H9 (cell line): ENCODE measurements at regions not wholly inside any gene's neighbourhood (a gene's known extent, or its start where the extent isn't known, plus 50 kb on each side); places are given as distances from the start of the nearest gene placed in this dataset.

Experiments used
- DNase-seq: peaks from one replicate; pipeline ENCODE4 v3.0.0-alpha.2; 2017
- H2AFZ ChIP-seq: one replicate; pipeline ENCODE4 v1.6.1; 2013; ENCODE audit warnings: mild to moderate bottlenecking, low read length, control low read depth, moderate library complexity
- H2AK5ac ChIP-seq: 2 replicates; pipeline ENCODE4 v1.6.1; 2013; ENCODE audit warnings: low read length, control low read depth, mixed read lengths; ENCODE audit not compliant: insufficient read length
- H2BK120ac ChIP-seq: one replicate; pipeline ENCODE4 v1.6.1; 2013; ENCODE audit warnings: low read depth, mild to moderate bottlenecking, low read length, control low read depth, inconsistent platforms; ENCODE audit not compliant: poor library complexity, severe bottlenecking
- H2BK12ac ChIP-seq: 2 replicates; pipeline ENCODE4 v1.6.1; 2013; ENCODE audit warnings: low read length, control low read depth, mixed read lengths, low read depth; ENCODE audit not compliant: insufficient read length
- H2BK15ac ChIP-seq: 2 replicates; pipeline ENCODE4 v1.6.1; 2013; ENCODE audit warnings: low read depth, low read length, control low read depth
- H2BK20ac ChIP-seq: one replicate; pipeline ENCODE4 v1.6.1; 2013; ENCODE audit warnings: low read depth, mild to moderate bottlenecking, low read length, control low read depth, inconsistent platforms; ENCODE audit not compliant: poor library complexity, severe bottlenecking
- H2BK5ac ChIP-seq: 2 replicates; pipeline ENCODE4 v1.6.1; 2013; ENCODE audit warnings: low read length, control low read depth, mixed read lengths; ENCODE audit not compliant: insufficient read length
- H3K14ac ChIP-seq: 2 replicates; pipeline ENCODE4 v1.6.1; 2013; ENCODE audit warnings: low read length, control low read depth; ENCODE audit not compliant: insufficient read depth
- H3K18ac ChIP-seq: 2 replicates; pipeline ENCODE4 v1.6.1; 2013; ENCODE audit warnings: low read depth, mild to moderate bottlenecking, mixed read lengths, low read length, control low read depth; ENCODE audit not compliant: insufficient read length
- H3K23ac ChIP-seq: 2 replicates; pipeline ENCODE4 v1.6.1; 2013; ENCODE audit warnings: low read length, control low read depth, mixed read lengths, low read depth; ENCODE audit not compliant: insufficient read length
- H3K23me2 ChIP-seq: 2 replicates; pipeline ENCODE4 v1.6.1; 2013; ENCODE audit warnings: low read depth, mild to moderate bottlenecking, mixed read lengths, low read length, control low read depth; ENCODE audit not compliant: insufficient read length, poor library complexity, severe bottlenecking
- H3K27ac ChIP-seq: 2 replicates; pipeline ENCODE4 v1.5.1; 2013; ENCODE audit warnings: low read length, control low read depth, mixed read lengths, low read depth; ENCODE audit not compliant: insufficient read length
- H3K27me3 ChIP-seq: 2 replicates; pipeline ENCODE4 v1.6.1; 2013; ENCODE audit warnings: low read length, control low read depth, inconsistent platforms; ENCODE audit not compliant: insufficient read depth
- H3K4ac ChIP-seq: 2 replicates; pipeline ENCODE4 v1.6.1; 2013; ENCODE audit warnings: low read depth, mild to moderate bottlenecking, control low read depth, inconsistent platforms, low read length, moderate library complexity
- H3K4me1 ChIP-seq: 2 replicates; pipeline ENCODE4 v1.6.1; 2013; ENCODE audit warnings: low read length, control low read depth, inconsistent platforms; ENCODE audit not compliant: insufficient read depth
- H3K4me2 ChIP-seq: 2 replicates; pipeline ENCODE4 v1.6.1; 2013; ENCODE audit warnings: low read length, control low read depth, mixed read lengths; ENCODE audit not compliant: insufficient read length, insufficient read depth
- H3K56ac ChIP-seq: 2 replicates; pipeline ENCODE4 v1.6.1; 2013; ENCODE audit warnings: low read depth, mild to moderate bottlenecking, mixed read lengths, low read length, control low read depth; ENCODE audit not compliant: insufficient read length
- H3K79me1 ChIP-seq: 2 replicates; pipeline ENCODE4 v1.6.1; 2013; ENCODE audit warnings: low read depth, mild to moderate bottlenecking, moderate library complexity, low read length, control low read depth, inconsistent platforms; ENCODE audit not compliant: insufficient read depth, poor library complexity, severe bottlenecking
- H3K79me2 ChIP-seq: 2 replicates; pipeline ENCODE4 v1.6.1; 2013; ENCODE audit warnings: low read length, control low read depth, inconsistent platforms; ENCODE audit not compliant: insufficient read depth
- H3K9ac ChIP-seq: 2 replicates; pipeline ENCODE4 v1.6.1; 2013; ENCODE audit warnings: low read length, control low read depth, mixed read lengths; ENCODE audit not compliant: insufficient read length; ENCODE audit errors: extremely low read depth
- H3K9me3 ChIP-seq: one replicate; pipeline ENCODE4 v1.6.1; 2013; ENCODE audit warnings: low read depth, low read length, inconsistent platforms; ENCODE audit not compliant: control insufficient read depth
- H3T11ph ChIP-seq: one replicate; pipeline ENCODE4 v1.6.1; 2013; ENCODE audit warnings: mild to moderate bottlenecking, low read length, control low read depth, inconsistent platforms
- H4K20me1 ChIP-seq: one replicate; pipeline ENCODE4 v1.6.1; 2013; ENCODE audit not compliant: control insufficient read depth, insufficient read length, insufficient read depth
- H4K5ac ChIP-seq: 2 replicates; pipeline ENCODE4 v1.6.1; 2013; ENCODE audit warnings: low read depth, mild to moderate bottlenecking, mixed read lengths, low read length, control low read depth; ENCODE audit not compliant: insufficient read length
- H4K8ac ChIP-seq: replicated peaks from 2 replicates; pipeline ENCODE4 v1.6.1; 2013; ENCODE audit warnings: low read length, control low read depth, mixed read lengths, low read depth; ENCODE audit not compliant: insufficient read length
- H4K91ac ChIP-seq: 2 replicates; pipeline ENCODE4 v1.6.1; 2013; ENCODE audit warnings: low read depth, mild to moderate bottlenecking, moderate library complexity, mixed read lengths, low read length, control low read depth; ENCODE audit not compliant: insufficient read length
- H3K27ac Mint-ChIP-seq, 3 experiments: 2 replicates in 2 of 3; 3 replicates in 1 of 3; pipeline ENCODE4 v1.8.0; 2020 to 2021; ENCODE audit warnings: mixed read lengths in 3 of 3, mild to moderate bottlenecking in 1 of 3, moderate library complexity in 1 of 3
- H3K27me3 Mint-ChIP-seq: 2 replicates; pipeline ENCODE4 v1.8.0; 2021; ENCODE audit warnings: low read depth, mild to moderate bottlenecking, moderate library complexity, mixed read lengths
- H3K36me3 Mint-ChIP-seq, 3 experiments: 2 replicates in 2 of 3; 3 replicates in 1 of 3; pipeline ENCODE4 v1.8.0; 2020 to 2021; ENCODE audit warnings: low read depth in 3 of 3, mixed read lengths in 3 of 3; ENCODE audit not compliant: insufficient read depth in 1 of 3
- H3K4me1 Mint-ChIP-seq, 2 experiments: 2 replicates each; pipeline ENCODE4 v1.8.0; 2020; ENCODE audit warnings: mixed read lengths in 2 of 2
- H3K4me3 Mint-ChIP-seq, 2 experiments: 2 replicates in 1 of 2; 3 replicates in 1 of 2; pipeline ENCODE4 v1.8.0; 2020 to 2021; ENCODE audit warnings: mild to moderate bottlenecking in 2 of 2, mixed read lengths in 2 of 2, moderate library complexity in 1 of 2
- H3K9me3 Mint-ChIP-seq, 2 experiments: 2 replicates in 1 of 2; 3 replicates in 1 of 2; pipeline ENCODE4 v1.8.0; 2020; ENCODE audit warnings: mild to moderate bottlenecking in 2 of 2, mixed read lengths in 2 of 2, moderate library complexity in 1 of 2
- WGBS: extraction: QIAGEN DNeasy Blood & Tissue Kit; methylation state at CpG from one replicate; pipeline ENCODE4 v1.1.7; 2013; ENCODE audit warnings: missing lambda C conversion rate, low lambda C conversion rate, mixed read lengths; ENCODE audit not compliant: insufficient read length; ENCODE audit errors: extremely low coverage; 5-methylcytosine and 5-hydroxymethylcytosine counted together
- TF ChIP-seq, protein P1 (sequence below): fragments of 200-600 bp; sonication (generic); conservative IDR thresholded peaks from 3 replicates; pipeline ENCODE4 v1.8.0; 2021; ENCODE audit warnings: antibody characterized with exemption, mild to moderate bottlenecking

DNA sequence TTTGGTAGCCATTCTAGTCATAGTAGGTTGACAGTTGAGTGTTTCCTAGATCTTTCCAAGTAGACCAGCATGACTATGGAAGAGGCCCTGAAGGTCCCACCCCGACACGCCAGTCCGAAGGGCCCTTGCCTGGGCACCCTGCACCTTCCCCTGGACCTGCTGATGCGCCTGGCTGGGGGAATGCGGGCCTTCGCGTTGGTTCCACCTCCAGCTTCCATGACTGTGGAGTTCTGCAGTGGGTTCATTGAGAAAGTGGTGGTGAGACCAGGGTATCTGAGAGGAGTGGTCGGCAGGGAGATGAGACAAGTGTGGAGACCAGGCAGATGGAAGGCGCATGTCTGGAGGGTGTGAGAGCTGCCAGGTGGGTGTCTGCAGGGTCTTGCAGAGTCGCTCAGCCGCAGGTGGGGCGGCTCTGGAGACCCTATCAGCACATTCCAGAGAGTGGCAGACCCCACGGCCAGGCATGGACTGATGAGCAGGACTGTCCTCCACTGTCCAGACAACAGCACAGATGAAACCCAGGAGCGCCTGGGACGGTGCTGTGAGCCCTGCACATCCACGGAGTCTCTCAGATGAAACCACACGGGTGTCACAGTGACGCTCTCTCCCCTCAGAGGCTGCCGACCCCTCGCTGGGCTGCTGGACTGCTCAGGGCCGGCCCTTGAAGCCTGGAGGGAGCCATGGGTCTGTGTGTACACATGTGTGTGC, 182.5 kb upstream of the HDAC4 start:
- H3K4me1 Mint-ChIP-seq: peaks cover 16 to 21% of the 10 kb centered on the region in 2 experiments
- DNase-seq: no peak

More for the DNA sequence above, 182.5 kb upstream of the HDAC4 start:
- H3K9me3 Mint-ChIP-seq: no peaks in the 10 kb centered on the region
- H4K91ac ChIP-seq: no peak overlapping the region
- no peaks in the 10 kb centered on the region for H3K79me2 ChIP-seq
- H2BK20ac ChIP-seq: no peak overlapping the region
- no peak overlapping the region for H3K14ac ChIP-seq
- no peaks in the 10 kb centered on the region for H3K23me2 ChIP-seq
- H3K27me3 ChIP-seq: no peaks in the 10 kb centered on the region
- no peaks in the 10 kb centered on the region for H4K20me1 ChIP-seq
- H2BK120ac ChIP-seq: no peak overlapping the region
- H2AFZ ChIP-seq: no peak overlapping the region
- TF ChIP-seq, protein P1, sequence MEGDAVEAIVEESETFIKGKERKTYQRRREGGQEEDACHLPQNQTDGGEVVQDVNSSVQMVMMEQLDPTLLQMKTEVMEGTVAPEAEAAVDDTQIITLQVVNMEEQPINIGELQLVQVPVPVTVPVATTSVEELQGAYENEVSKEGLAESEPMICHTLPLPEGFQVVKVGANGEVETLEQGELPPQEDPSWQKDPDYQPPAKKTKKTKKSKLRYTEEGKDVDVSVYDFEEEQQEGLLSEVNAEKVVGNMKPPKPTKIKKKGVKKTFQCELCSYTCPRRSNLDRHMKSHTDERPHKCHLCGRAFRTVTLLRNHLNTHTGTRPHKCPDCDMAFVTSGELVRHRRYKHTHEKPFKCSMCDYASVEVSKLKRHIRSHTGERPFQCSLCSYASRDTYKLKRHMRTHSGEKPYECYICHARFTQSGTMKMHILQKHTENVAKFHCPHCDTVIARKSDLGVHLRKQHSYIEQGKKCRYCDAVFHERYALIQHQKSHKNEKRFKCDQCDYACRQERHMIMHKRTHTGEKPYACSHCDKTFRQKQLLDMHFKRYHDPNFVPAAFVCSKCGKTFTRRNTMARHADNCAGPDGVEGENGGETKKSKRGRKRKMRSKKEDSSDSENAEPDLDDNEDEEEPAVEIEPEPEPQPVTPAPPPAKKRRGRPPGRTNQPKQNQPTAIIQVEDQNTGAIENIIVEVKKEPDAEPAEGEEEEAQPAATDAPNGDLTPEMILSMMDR: no peak
- H2BK15ac ChIP-seq: no peak overlapping the region
- H3T11ph ChIP-seq: no peak overlapping the region
- H3K27ac ChIP-seq: no peak overlapping the region
- peaks cover 2% of the 10 kb centered on the region for H3K27me3 Mint-ChIP-seq
- H3K4me2 ChIP-seq: no peak overlapping the region
- no peak overlapping the region for H3K27ac Mint-ChIP-seq
- H3K18ac ChIP-seq: no peak overlapping the region
- no peak overlapping the region for H3K23ac ChIP-seq
- H3K9ac ChIP-seq: no peak overlapping the region
- H4K5ac ChIP-seq: no peak overlapping the region
- H2AK5ac ChIP-seq: no peak overlapping the region
- no peak overlapping the region for H3K4ac ChIP-seq
- no peaks in the 10 kb centered on the region for H3K9me3 ChIP-seq
- H3K79me1 ChIP-seq: no peaks in the 10 kb centered on the region
- no peak overlapping the region for H2BK5ac ChIP-seq
- H3K56ac ChIP-seq: no peak overlapping the region
- no peak overlapping the region for H4K8ac ChIP-seq
- no peak overlapping the region for H2BK12ac ChIP-seq
- no peaks in the 10 kb centered on the region for H3K4me1 ChIP-seq
- no peak overlapping the region for H3K4me3 Mint-ChIP-seq
- no CpG with 5 or more reads among the region's 21 CpGs for whole genome bisulfite sequencing
- H3K36me3 Mint-ChIP-seq: no peaks in the 10 kb centered on the region
